AG20443 (cell line): ENCODE measurements at regions not wholly inside any gene's neighbourhood (a gene's known extent, or its start where the extent isn't known, plus 50 kb on each side); places are given as distances from the start of the nearest gene placed in this dataset.

Experiments used
- DNase-seq: peaks from one replicate; pipeline ENCODE4 v3.0.0; 2012; ENCODE audit warnings: low spot score, mixed read lengths

DNA sequence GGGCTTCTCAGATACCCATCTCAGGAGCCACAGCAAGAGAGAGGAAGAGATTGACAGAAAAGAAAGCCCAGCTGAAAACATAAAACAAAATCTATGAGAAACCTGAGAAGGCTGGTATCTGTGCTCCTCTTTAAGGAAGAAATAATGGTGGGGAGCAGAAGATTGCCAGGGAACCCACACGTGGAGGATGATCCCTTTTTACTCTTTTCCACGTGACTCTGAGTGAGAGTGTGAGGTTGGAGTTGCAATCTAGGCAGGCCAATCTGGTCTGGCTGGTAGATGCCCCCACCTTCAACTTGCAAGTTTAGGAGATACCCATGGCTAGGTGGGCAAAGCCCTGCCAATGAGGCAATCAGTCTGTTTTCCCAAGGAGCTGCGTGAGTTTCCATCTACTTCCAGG lies 202.3 kb downstream of the TENT4A start:
- DNase-seq = no peak

DNA sequence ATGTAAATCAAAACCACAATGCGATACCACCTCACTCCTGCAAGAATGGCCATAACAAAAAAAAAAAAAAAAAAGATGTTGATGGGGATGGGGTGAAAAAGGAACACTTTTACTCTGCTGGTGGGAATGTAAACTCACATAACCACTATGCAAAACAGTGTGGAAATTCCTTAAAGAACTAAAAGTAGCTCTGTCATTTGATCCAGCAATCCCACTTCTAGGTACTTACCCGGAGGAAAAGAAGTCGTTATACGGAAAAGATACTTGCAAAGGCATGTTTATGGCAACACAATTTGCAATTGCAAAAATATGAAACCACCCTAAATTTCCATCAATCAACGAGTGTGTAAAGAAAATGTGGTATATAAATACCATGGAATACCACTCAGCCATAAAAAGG lies 205.0 kb downstream of the TENT4A start:
- no peak for DNase-seq

DNA sequence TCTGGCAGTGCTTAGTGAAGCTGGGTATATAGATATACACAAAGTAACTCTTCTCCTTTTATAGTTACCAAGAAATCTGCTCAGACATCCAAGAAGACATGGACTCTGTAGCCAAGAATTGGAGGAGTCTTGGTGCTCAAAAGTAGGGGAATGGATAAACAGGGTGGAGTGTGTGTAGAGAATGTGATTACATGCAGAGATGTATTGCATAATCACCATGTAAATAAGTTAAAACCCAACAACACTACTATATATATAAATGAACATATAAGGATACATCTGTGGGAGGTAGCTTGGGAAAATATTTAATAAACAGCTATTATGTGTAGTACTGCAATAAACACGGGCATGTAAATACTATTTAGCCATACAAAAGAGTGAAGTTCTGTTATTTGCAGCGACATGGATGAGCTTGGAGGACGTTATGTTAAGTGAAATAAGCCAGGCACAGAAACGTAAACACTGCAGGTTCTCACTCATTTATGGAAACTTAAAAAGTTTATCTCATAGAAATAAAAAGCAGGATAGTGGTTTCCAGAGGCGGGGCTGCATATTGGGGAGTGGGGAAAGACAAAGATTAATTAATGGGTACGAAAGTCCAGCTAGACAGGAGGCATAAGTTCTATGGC lies 207.5 kb downstream of the TENT4A start:
- no peak for DNase-seq

DNA sequence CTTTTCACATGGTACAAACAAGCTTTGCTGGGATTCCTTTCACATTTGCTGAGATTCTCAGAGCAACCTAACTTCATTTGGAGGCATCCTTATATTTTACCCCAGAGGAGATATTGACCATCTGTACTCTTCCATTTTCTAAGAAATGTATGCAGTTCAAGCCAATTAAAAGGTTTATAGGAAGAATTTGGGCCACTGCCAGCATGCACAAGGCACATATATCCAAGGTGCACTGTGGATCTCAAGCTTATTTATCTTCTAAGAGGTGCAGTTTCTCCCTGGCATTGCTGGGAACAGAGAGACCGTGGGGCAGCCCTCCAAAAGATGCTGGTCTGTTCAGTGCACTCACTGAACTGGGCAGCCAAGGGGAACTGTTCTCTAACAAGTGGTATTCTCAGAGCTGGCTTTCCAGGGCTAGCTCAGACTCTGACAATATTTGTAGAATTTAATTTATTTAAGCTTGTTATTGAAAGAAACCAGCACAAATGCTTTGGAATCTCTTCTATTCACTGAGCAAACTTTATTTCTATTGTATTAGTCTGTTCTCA lies 213.3 kb downstream of the TENT4A start:
- DNase-seq = no peak

DNA sequence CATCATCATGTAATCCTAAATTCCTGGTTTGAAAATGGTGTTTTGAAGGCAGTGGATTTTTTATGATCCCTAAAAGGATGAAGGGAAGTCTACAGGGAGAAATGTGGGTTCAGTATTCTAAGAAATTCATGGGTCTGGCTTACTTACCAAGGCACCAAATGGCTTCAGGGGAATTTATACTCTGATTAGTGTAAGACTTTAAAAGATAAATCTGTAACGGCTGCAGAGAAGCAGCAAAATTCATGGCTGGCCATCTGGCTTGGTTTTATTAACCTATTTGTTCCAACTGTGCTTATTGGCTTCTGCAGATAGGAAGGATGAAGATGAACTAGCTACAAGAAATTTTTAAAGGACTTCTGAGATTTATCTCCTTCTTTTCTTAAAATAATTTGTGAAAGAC lies 222.8 kb downstream of the TENT4A start:
- DNase-seq = no peak

DNA sequence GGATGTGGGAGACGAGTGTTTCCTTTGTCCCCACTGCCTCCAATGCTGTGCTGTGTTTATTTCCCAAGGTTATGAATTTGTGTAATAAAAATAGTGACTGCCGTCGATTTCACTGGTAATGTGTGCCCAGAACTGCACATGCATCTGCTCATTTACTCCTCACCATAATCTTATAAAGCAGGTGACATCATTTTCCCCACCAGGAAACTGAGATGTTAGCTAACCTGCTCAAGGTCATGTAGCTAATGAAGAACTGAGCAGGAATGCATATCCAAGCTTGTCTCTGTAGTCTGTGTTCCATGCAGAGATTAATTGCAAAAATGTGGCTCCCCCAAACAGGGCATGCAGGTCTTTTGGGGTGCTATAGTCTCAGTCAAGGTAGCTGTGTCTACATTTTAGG lies 224.4 kb downstream of the TENT4A start:
- DNase-seq = no peak

DNA sequence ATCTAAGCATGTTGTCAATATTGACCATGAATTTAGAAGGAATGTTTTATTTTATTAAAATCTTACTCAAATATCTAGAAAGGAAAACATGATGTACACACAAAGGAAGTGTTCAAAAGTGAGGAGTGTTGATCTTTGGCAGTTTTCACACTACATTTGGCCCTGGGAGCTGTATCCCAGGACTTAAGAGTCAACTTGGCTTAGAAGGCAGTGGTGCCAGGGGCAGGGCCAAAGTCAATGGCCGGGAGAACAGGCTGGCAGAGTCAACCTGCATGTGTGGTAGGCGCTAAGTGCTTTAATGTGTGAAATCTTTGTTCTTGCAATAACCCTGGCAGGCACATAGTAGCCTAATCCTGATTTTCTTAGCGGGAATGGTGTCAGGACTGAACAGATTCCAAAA lies 228.4 kb downstream of the TENT4A start:
- DNase-seq = no peak

DNA sequence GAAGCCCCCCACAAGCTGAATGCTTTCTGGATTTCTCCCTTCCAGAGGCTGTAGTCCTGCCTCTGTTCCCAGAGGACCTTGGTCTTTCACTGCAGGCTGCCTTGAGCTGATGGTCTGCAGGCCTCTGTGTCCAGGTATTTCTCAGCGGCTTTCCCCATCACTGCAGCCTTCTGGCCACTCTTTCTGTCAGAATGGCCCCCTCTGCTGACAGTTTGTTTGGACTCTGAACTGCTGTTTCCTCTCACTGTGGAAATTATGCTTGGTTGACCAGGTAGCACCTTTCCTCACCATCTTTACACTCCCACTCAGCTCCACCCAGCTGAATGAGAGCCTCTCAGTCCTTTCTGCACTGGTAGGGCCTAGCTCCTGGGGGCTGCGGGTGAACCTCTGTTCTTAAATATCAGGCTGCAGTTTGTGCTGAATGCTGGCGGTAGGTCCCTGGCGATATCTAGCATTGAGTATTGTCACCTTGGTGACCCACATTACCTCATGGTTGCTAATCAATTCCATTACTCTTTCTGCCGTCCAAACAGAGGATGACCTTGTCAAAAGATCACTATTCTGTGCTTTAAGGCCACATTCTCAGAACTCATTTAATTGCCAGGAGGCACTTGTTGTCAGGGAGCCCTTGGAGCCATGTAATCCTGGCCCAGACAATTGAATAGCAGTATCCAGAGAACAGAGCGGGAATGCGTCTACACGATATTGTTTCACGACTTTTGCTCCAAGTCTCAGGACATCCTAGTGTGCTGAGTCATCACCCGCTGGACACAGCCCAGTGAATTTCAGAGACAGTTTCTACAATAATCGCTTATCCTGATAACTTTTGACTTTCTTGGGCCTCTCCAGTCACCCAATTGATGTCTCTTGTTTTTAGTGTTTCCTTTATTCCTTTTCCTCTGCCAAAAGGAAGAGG lies 230.2 kb downstream of the TENT4A start:
- DNase-seq = no peak

DNA sequence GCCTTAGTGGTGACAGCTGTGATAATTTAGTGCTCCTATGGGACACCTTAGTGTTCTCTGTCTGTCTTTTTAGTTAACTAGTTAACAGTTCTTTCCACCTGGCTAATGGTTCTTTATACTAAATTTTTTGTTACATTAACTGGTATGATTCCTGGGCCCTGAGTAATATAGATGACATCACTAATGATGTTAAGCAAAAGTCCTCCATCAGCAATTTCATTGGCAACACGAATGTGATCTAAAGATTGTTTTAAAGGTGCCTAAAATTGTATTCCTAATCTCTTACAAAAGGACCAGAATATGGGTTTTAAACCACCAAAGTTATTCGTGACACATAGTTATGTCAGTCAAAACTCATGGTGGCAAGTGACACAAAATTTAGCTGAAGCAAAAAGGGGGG lies 235.3 kb downstream of the TENT4A start:
- no peak for DNase-seq

DNA sequence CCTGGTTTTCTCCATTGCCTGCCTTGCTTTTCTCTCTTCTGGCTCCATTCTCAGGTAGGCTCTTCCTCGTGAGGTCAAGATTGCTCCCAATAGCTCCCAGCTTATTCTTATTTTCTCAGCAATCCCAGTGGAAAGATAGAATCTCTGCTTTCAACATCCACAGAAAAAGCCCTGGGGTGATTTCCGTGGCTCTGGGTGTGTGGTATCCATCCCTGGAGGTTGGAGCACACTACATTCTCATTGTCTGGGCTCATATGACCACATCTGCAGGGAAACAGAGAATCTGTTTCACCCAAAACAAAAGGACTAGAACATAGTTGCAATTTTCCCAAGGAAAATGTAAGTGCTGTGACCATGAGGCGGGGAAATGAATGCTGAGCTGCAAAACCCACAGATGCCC lies 236.0 kb downstream of the TENT4A start:
- DNase-seq = no peak

DNA sequence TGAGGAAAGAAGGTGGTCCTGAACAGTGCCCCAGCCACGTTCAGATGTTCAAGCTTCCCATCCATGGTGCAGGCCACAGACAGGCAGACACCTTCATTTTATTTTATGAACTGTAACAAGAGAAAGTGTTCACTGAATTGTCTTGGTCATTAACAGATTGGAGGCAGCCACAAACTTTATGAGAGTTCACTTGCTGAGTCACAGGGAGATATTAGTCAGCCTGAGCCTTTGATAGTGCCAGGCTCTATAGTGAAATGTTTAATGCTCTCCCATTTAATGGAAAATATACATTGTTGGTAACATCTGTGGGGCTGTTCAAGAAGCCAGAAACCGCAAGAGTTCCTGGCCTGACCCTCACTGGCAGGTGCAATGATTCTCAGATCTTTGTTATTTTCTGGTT lies 237.0 kb downstream of the TENT4A start:
- no peak for DNase-seq

DNA sequence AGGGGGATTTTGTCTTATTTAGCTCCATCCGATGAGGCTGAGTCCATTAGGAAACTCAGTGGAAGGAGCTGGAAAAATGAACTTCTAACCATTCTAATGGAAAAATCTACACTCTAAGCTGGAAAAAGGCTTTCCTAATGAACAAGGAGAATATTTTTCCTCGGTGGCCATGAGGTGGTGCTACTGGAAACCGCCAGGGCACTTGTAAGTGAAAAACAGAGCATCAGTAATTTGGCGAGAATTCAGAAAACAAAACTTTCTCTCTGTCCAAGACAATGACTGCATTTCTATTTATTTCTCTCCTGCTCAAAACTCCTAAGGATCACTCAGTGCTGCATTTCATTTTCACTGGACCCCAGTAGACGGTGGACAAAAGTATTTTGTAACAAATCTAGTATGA lies 237.6 kb downstream of the TENT4A start:
- DNase-seq = no peak

DNA sequence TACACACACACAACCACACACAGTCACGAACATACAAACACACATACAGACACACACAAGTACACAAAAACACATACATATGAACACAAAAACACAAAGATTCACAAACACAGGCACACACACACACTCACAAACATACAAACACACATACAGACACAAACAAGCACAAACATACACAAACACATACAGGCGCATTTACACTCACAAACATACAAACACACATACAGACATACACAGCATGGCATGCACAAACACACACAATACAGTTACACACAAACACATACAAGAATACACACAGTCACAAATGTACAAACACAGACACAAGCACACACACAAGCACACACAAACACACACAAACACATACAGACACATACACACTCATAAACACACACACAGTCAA lies 247.9 kb downstream of the TENT4A start:
- DNase-seq = no peak

DNA sequence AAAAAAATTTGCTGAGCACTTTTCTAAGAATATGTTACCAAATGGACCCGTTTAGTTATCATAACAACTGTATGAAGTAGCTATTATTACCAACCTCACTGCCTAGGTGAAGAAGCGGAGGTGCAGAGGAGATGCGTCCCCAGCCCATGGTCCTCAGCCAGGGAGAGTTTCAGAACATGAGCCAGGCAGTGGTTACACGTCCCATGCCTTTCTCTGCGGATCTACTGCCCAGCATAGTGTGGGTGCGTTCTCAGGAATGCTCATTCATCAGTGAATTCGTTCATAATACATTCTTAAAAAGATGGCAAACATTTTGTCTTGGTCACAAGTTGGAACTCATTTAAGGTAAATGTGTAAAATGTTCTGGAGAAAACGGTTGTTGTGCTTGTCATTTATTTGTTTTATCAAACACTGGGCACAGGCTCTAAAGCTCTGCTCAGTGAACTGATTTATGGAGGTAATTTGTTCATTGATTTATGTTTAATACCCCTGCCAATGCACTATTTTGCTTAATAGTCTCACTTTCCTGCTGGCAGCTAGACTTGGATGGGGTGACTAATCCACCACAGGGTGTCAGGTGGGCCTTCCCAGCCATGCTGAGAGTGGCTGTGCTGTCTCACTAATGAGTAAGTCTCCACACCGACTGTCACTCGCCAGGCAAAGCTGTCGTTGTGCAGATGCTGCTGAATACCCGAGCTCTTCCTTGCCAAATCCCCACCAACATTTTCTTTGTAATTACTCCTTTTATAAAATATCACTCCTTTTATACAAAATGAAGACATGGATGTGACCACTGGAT lies 248.8 kb downstream of the TENT4A start:
- no peak for DNase-seq

DNA sequence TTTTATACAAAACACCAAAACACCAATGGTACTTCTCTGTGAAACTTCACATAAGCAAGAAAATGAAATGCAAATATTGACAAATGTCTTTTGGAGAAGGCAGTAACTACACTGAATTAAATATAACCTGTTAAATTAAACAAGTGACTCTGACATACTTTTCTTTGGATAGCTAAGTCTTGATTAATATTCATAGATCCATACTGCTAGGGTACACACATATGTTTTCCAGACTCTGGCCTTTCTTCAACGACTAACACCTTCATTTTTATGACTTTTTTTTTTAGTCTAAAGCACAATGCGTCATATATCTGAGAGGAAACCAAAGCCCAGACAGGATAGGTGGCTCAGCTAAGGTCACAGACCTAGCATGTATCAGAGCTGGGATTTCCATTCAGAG lies 263.7 kb downstream of the TENT4A start:
- no peak for DNase-seq

DNA sequence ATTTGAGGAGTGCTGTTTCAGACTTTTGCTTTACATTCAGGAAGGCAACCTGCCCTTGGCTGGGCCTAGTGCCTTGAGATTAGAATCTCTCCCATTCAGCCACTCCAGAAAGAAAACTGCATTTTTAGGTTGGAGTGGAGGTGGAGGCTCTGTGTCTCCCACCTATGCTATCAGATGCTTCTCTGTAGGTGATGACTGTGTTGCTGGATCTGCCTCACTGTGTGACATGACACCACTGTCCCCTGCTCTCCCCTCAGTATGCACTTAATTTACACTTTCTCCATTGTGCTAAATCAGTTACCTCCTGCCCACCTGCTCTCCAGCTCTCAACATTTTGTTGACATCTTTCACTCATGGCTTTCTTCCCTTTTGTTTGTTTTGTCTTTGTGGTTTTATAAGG lies 265.8 kb downstream of the TENT4A start:
- DNase-seq = no peak

DNA sequence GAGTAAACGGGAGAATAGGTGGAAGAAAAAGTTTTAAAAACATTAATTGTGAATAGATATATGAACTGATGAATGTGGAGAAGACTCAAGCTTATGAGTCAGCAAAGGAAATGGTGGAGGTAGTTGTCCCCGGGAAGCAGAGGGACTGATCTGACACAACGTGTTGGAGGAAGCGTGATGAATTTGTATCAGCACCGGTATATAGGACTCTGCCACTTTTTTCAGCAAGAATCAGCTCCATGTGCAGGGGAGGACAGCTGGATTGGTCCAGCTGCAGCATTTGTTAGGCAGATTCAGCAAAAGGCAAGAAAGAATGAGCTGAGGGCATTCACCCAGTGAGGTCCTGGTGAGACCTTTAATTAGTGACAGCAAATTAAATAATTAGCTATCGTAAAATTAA lies 276.0 kb downstream of the TENT4A start:
- no peak for DNase-seq

DNA sequence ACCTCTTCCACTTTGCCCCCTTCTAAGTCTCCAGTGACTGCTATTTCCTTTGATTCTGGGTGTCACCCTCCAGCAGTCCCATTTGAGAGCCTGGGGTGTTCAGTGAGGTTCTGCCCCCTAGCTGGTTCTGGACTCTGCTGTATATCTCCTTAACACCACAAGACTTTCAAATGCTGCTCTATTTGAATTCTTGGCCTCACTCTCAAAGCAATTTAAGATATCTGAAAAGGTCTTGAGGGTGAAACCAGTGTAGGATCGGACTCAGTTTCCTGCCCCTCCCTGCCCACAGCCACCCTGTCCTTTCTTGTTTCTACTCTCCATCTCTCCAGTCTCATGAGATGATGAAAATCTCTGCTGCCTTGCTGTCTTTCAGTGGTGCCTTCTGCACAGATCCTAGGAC lies 280.9 kb downstream of the TENT4A start:
- DNase-seq = no peak

DNA sequence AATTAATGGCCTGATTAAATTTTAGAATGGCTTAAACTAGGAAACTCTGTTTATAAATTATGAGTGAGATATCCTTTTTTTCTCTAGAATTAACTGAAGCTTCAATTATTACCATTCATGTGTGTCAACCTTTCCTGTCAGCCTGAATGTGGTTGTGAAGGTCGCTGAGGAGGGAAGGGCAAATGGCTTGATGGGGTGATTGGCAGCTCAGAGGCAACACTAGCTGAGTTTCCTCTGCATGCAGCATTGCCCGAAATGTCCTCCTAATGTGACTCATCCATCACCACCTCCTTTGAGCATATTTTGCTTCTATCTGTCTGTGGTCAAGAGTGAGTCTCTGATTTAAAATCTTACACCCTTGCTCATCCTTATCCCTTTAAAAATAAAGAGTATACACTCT lies 281.9 kb downstream of the TENT4A start:
- DNase-seq = no peak

DNA sequence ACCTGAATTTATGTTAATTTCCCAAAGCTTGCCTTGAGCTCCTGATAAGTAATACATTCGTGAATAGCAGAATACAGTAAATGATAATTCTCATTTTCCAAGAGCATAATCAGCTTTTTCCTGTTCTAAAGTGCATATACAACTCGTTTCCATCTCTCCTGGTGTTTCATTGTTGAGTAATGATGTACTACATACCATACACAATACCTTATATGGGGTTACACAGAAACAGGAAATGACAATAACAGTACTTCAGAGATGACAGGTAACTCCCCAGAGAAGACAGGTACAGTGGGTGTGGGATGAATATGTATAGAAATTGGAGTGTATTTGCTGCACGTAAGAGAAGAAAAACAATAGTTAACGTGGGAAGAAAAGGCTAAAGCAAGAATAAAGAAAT lies 287.1 kb downstream of the TENT4A start:
- no peak for DNase-seq

DNA sequence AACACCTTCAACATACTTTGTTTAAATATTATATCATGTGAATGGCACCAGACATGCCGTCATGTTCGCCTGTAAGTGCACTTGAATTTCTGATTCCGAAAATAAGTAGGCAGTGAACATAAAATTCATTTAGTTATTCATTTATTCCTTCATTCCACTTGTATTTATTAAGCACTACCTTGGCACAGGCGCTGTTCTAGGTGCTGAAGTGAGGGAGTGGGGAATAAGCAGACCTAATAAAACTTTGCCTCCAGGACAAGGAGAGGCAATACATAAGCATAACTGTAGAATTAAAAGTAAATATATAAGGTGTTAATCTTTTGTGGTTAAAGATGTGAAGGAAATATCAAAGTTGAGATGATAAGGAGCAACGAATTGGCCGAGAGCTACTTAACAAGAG lies 297.4 kb downstream of the TENT4A start:
- DNase-seq = no peak

DNA sequence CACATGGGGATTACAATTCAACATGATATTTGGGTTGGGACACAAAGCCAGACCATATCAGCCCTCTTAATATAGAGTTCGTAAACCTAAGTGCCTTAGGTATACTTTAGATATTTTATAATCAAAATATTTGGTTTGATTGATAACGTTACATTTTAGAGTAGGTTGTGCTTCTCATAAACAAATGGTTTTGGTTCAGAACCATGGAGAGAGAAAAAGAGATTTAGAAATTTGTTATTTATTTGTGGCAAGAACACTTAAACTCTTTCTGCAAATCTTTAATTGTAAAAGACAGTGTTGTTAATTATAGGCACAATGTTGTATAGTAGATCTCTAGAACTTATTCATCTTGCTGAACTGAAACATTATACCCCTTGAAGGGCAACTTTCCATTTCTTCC lies 298.8 kb downstream of the TENT4A start:
- DNase-seq = no peak

DNA sequence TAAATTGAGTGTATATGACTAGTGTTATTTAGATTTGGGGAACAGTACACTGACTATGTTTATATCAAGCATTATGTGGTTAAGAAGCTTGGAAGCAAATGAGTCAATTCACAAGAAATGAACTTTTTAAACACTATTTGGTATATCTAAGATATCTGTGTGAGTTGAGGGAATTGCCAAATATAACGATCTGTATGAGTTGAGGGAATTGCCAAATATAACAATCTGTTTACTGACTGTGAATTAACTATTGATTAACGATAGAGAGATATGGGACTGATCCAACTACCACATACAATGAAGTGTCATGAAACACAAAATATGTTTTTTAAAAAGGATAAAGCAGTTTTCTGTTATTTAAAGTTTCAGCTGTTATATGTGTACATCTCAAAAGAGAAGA lies 301.4 kb downstream of the TENT4A start:
- DNase-seq = no peak
